GM12878 (cell line): ENCODE measurements at regions not wholly inside any gene's neighbourhood (a gene's known extent, or its start where the extent isn't known, plus 50 kb on each side); places are given as distances from the start of the nearest gene placed in this dataset.

Experiments
- CHD2 ChIP-seq: IDR thresholded peaks from 2 replicates; pipeline ENCODE4 v1.6.1; 2011; ENCODE audit warnings: low read depth, low read length, improper control_type of control experiment, borderline replicate concordance
- EZH2 ChIP-seq: IDR thresholded peaks from 2 replicates; pipeline ENCODE4 v1.6.1; 2012; ENCODE audit warnings: low read depth, mild to moderate bottlenecking, control low read depth, inconsistent platforms, low read length, borderline replicate concordance; ENCODE audit not compliant: control insufficient read depth
- NFYB ChIP-seq: IDR thresholded peaks from 2 replicates; pipeline ENCODE4 v1.6.1; 2011; ENCODE audit warnings: low read depth, mild to moderate bottlenecking, low read length, improper control_type of control experiment, moderate library complexity; ENCODE audit not compliant: insufficient read depth
- POLR2A ChIP-seq: IDR thresholded peaks from 2 replicates; pipeline ENCODE4 v1.6.1; 2011; ENCODE audit warnings: low read depth, mild to moderate bottlenecking, low read length
- POLR2AphosphoS5 ChIP-seq: IDR thresholded peaks from 2 replicates; pipeline ENCODE4 v1.6.1; 2011; ENCODE audit warnings: mild to moderate bottlenecking, low read length, inconsistent platforms
- RELA ChIP-seq: fragments of 450-650 bp; IDR thresholded peaks from 2 replicates; pipeline ENCODE4 v1.8.0; 2014; ENCODE audit warnings: borderline replicate concordance; ENCODE audit not compliant: partially characterized antibody
- SIN3A ChIP-seq: IDR thresholded peaks from 2 replicates; pipeline ENCODE4 v1.6.1; 2012; ENCODE audit warnings: low read depth, low read length, improper control_type of control experiment
- SRF ChIP-seq, 2 experiments: IDR thresholded peaks; 2 replicates each; pipeline ENCODE4 v1.6.1; 2011; ENCODE audit warnings: low read depth in 2 of 2, low read length in 2 of 2, mild to moderate bottlenecking in 1 of 2, moderate library complexity in 1 of 2
- SUZ12 ChIP-seq: fragments of 200-600 bp; sonication (generic); IDR thresholded peaks from one replicate; pipeline ENCODE4 v1.6.1; 2018; ENCODE audit warnings: antibody characterized with exemption, mild to moderate bottlenecking; ENCODE audit not compliant: unreplicated experiment
- ZBTB33 ChIP-seq: fragments of 450-650 bp; IDR thresholded peaks from 2 replicates; pipeline ENCODE4 v1.6.1; 2017; ENCODE audit warnings: mild to moderate bottlenecking
- ZNF274 ChIP-seq: IDR thresholded peaks from one replicate; pipeline ENCODE4 v1.8.0; 2011; ENCODE audit not compliant: insufficient read length, insufficient read depth
- TF ChIP-seq, protein P1 (sequence below), 3 experiments: IDR thresholded peaks in 2 of 3; conservative IDR thresholded peaks in 1 of 3; 2 replicates each; pipeline ENCODE4 v1.5.1; 2011; ENCODE audit warnings: low read depth in 3 of 3, low read length in 3 of 3, mild to moderate bottlenecking in 3 of 3, control low read depth in 2 of 3, moderate library complexity in 2 of 3, inconsistent platforms in 1 of 3, mixed read lengths in 1 of 3; ENCODE audit not compliant: control insufficient read depth in 2 of 3, insufficient read depth in 1 of 3; ENCODE audit errors: extremely low read depth in 1 of 3

DNA sequence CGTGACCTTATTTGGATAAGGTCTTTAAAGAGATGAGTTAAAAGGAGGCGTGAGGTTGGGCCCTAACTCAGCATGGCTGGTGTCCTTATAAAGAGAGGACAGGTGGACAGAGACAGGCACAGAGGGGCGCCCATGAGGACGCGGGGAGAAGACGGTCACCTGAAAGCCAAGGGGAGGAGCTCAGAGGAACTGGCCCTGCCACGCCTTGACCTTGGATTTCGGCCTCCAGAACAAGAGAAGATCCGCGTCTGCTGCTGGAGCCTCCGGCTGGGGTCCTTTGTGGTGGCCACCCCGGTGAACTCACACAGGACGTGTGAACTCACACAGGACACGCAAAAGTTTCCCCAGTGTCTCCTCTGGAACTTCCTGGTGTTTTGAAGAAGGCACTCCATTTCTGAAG lies 122.7 kb downstream of the SIK1 start:
- TF ChIP-seq RELA (no peak), EZH2 (no peak), POLR2A (no peak), SIN3A (no peak), SRF (IDR thresholded peaks at IDR 0.05; ENCODE audit: low read depth in 2 of 2, low read length in 2 of 2) (no peak), SUZ12 (no peak), POLR2AphosphoS5 (no peak), ZNF274 (no peak), NFYB (no peak), CHD2 (no peak), ZBTB33 (no peak)
- TF ChIP-seq, protein P1, sequence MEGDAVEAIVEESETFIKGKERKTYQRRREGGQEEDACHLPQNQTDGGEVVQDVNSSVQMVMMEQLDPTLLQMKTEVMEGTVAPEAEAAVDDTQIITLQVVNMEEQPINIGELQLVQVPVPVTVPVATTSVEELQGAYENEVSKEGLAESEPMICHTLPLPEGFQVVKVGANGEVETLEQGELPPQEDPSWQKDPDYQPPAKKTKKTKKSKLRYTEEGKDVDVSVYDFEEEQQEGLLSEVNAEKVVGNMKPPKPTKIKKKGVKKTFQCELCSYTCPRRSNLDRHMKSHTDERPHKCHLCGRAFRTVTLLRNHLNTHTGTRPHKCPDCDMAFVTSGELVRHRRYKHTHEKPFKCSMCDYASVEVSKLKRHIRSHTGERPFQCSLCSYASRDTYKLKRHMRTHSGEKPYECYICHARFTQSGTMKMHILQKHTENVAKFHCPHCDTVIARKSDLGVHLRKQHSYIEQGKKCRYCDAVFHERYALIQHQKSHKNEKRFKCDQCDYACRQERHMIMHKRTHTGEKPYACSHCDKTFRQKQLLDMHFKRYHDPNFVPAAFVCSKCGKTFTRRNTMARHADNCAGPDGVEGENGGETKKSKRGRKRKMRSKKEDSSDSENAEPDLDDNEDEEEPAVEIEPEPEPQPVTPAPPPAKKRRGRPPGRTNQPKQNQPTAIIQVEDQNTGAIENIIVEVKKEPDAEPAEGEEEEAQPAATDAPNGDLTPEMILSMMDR (IDR thresholded peaks at IDR 0.05 in 2 of 3, conservative IDR thresholded peaks at IDR 0.05 in 1 of 3; ENCODE audit: control insufficient read depth in 2 of 3, extremely low read depth in 1 of 3, insufficient read depth in 1 of 3, low read depth in 3 of 3, low read length in 3 of 3): no peak
